HEK293T (cell line): ENCODE measurements at regions not wholly inside any gene's neighbourhood (a gene's known extent, or its start where the extent isn't known, plus 50 kb on each side); places are given as distances from the start of the nearest gene placed in this dataset.
"Not testable (repeated sequence)": the region's sequence is repeated elsewhere in the genome, so short reads cannot be mapped to it uniquely, and the experiment has no call there.

Source experiments
- CTCF ChIA-PET: fragments of 350-600 bp; formaldehyde crosslinking; extraction: SDS; loops from one replicate; lab custom pipeline; 2021; ENCODE audit warnings: antibody characterized with exemption, inconsistent platforms; lab: Yijun Ruan, JAX
- POLR2A ChIA-PET: fragments of 350-600 bp; formaldehyde crosslinking; extraction: SDS; loops from one replicate; lab custom pipeline; 2020; ENCODE audit warnings: antibody characterized with exemption, inconsistent platforms; lab: Yijun Ruan, JAX
- DNase-seq: peaks from one replicate; pipeline ENCODE4 v3.0.0; 2012; ENCODE audit warnings: mixed read lengths; ENCODE audit errors: extremely low spot score
- ARNT ChIP-seq: fragments of 450-650 bp; IDR thresholded peaks from 2 replicates; pipeline ENCODE4 v1.6.1; 2017; ENCODE audit warnings: mild to moderate bottlenecking
- BHLHE40 ChIP-seq: fragments of 450-650 bp; IDR thresholded peaks from 2 replicates; pipeline ENCODE4 v1.6.1; 2016; ENCODE audit warnings: mild to moderate bottlenecking, moderate library complexity, borderline replicate concordance
- CTBP1 ChIP-seq: fragments of 450-650 bp; IDR thresholded peaks from 2 replicates; pipeline ENCODE4 v1.6.1; 2016; ENCODE audit warnings: borderline replicate concordance
- ELF4 ChIP-seq: fragments of 450-650 bp; IDR thresholded peaks from 2 replicates; pipeline ENCODE4 v1.6.1; 2017; ENCODE audit warnings: antibody characterized with exemption
- FOXA1 ChIP-seq: fragments of 450-650 bp; IDR thresholded peaks from 2 replicates; pipeline ENCODE4 v1.6.1; 2016; ENCODE audit warnings: mild to moderate bottlenecking
- FOXK2 ChIP-seq: fragments of 450-650 bp; IDR thresholded peaks from 2 replicates; pipeline ENCODE4 v1.6.1; 2016; ENCODE audit warnings: mild to moderate bottlenecking
- FOXM1 ChIP-seq: fragments of 450-650 bp; IDR thresholded peaks from 2 replicates; pipeline ENCODE4 v1.6.1; 2017; ENCODE audit warnings: mild to moderate bottlenecking, borderline replicate concordance
- HDGF ChIP-seq: fragments of 450-650 bp; IDR thresholded peaks from 2 replicates; pipeline ENCODE4 v1.6.1; 2017; ENCODE audit warnings: antibody characterized with exemption, borderline replicate concordance
- L3MBTL2 ChIP-seq: fragments of 450-650 bp; conservative IDR thresholded peaks from 2 replicates; pipeline ENCODE4 v1.6.1; 2016; ENCODE audit warnings: mild to moderate bottlenecking
- LEF1 ChIP-seq: fragments of 450-650 bp; IDR thresholded peaks from 2 replicates; pipeline ENCODE4 v1.6.1; 2017; ENCODE audit warnings: mild to moderate bottlenecking, borderline replicate concordance
- NFRKB ChIP-seq: fragments of 450-650 bp; IDR thresholded peaks from 2 replicates; pipeline ENCODE4 v1.6.1; 2016; ENCODE audit warnings: mild to moderate bottlenecking, moderate library complexity
- SP1 ChIP-seq: fragments of 450-650 bp; IDR thresholded peaks from 2 replicates; pipeline ENCODE4 v1.6.1; 2017
- SUZ12 ChIP-seq: fragments of 450-650 bp; IDR thresholded peaks from 2 replicates; pipeline ENCODE4 v1.6.1; 2016; ENCODE audit warnings: mild to moderate bottlenecking
- TARDBP ChIP-seq: fragments of 450-650 bp; IDR thresholded peaks from 2 replicates; pipeline ENCODE4 v1.6.1; 2016
- ZNF384 ChIP-seq: fragments of 450-650 bp; IDR thresholded peaks from 2 replicates; pipeline ENCODE4 v1.6.1; 2016
- TF ChIP-seq, protein P1 (sequence below): fragments of 450-650 bp; IDR thresholded peaks from 2 replicates; pipeline ENCODE4 v1.6.1; 2016

DNA sequence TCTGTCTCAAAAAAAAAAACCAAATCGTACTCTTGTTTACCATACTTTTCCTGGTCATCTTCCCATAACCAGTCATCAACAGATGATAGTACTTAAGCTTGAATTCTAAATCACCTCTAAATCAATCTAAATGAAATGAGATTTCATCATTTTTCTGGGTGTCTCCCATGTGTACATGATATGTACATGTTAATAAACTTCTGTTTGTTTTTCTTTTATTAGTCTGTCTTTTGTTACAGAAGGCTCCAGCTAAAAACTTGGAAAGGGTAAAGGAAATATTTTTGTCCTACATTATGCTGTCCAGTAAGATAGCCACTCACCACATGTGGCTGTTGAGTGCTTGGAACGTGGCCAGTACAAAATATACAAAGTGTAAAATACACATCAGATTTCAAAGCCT, 78.7 kb upstream of the MSH6 start:
- no peak for DNase-seq
- ChIA-PET POLR2A (no interaction called here), CTCF (no interaction called here)
- TF ChIP-seq L3MBTL2, result no peak
- TF ChIP-seq, protein P1, sequence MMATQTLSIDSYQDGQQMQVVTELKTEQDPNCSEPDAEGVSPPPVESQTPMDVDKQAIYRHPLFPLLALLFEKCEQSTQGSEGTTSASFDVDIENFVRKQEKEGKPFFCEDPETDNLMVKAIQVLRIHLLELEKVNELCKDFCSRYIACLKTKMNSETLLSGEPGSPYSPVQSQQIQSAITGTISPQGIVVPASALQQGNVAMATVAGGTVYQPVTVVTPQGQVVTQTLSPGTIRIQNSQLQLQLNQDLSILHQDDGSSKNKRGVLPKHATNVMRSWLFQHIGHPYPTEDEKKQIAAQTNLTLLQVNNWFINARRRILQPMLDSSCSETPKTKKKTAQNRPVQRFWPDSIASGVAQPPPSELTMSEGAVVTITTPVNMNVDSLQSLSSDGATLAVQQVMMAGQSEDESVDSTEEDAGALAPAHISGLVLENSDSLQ, result no peak
- TF ChIP-seq HDGF, result no peak
- no peak for TF ChIP-seq BHLHE40
- TF ChIP-seq LEF1, result no peak
- TF ChIP-seq CTBP1, result no peak
- TF ChIP-seq ARNT, result no peak
- TF ChIP-seq NFRKB, result no peak
- no peak for TF ChIP-seq SUZ12
- no peak for TF ChIP-seq FOXK2

DNA sequence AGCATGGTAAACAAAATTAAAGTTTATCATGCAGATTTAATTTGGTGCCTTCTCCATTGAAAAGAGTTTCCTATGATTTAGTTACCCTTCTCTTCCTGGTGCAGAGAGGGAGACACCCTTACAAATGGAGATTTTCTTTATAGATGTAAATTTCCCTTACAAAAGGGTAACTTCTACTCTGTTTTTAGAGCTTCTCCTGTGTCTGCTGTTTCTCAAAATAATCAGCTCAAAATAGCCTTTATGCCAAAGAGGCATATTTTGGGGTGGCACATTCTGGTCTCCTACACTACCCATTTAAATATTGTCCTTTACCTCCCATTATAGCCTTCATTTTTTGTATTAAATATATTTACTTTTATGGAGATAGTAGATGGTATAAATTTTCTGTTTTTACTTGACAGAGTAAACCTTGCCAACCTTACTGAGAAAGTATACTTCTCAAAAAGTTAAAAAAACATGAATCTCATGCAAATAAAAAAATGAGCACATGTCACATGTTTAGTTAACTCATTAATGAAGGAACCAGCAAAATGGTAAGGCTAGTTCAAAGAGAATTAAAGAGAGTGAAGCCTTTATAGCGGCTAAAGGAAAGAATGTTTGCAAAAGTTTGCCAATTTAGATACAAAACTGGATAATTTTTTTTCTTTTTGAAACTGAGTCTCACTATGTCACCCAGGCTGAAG, 83.3 kb upstream of the MSH6 start:
- ChIA-PET CTCF (no interaction called here), POLR2A (no interaction called here)
- TF ChIP-seq CTBP1 (no peak), FOXA1 (no peak), TARDBP (no peak), FOXM1 (no peak), FOXK2 (no peak), ELF4 (no peak), L3MBTL2 (no peak), ARNT (no peak), BHLHE40 (no peak), SUZ12 (no peak), LEF1 (no peak), HDGF (no peak), ZNF384 (no peak), NFRKB (no peak), SP1 (no peak)
- TF ChIP-seq, protein P1, result no peak

DNA sequence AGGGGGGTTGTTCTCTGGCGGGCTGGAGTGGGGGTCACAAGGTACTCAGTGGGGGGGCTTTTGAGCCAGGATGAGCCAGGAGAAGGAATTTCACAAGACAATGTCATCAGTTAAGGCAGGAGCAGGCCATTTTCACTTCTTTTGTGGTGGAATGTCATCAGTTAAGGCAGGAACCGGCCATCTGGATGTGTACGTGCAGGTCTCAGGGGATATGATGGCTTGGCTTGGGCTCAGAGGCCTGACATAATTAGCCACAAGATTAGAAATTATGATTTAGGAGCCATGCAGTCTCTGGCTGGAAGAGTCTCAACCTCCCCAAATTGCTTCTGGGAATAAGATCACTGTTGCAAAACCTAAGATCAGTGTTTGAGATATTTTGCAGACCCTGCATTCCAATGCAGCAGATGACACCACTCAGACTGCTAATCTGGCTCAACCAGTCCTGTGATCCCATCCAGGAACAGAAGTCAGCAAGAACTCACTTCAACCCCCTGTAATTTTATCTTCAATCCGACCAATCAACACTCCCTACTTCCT, 84.4 kb upstream of the MSH6 start:
- DNase-seq, CTCF ChIA-PET, POLR2A ChIA-PET: not testable (repeated sequence)

More for the DNA sequence above, 83.3 kb upstream of the MSH6 start:
- DNase-seq, result no peak

DNA sequence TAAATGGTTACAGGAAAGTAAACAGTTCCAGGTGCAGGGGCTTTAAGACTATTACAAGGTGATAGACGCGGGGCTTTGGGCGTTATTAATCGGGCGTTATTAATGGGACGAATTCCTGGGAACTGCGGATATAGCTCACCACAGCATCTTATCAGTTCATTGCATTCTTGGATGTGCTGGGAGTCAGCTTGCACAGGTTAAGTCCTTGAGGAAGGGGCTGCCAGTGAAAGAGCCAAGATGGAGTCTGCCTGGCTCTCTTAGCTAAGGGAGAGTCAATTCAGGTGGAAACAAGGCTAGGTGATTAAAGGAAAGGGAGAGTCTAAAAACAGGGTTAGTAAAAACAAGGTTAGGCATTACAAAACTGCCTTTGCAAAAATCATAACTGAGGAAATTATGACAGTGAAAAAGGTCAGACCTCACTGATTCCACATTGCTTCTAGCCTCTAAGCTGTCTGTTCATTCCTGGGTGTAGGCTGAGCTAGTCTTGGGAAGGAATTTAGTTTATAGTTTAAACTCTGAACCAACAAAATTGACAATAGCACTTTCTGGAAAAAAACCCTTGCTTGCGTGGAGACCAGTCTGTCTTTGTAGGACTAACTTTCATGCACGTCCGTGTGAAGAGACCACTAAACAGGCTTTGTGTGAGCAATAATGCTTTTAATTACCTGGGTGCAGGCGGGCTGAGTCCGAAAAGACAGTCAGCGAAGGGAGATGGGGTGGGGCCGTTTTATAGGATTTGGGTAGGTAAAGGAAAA, 85.1 kb upstream of the MSH6 start:
- DNase-seq, POLR2A ChIA-PET, CTCF ChIA-PET: not testable (repeated sequence)

DNA sequence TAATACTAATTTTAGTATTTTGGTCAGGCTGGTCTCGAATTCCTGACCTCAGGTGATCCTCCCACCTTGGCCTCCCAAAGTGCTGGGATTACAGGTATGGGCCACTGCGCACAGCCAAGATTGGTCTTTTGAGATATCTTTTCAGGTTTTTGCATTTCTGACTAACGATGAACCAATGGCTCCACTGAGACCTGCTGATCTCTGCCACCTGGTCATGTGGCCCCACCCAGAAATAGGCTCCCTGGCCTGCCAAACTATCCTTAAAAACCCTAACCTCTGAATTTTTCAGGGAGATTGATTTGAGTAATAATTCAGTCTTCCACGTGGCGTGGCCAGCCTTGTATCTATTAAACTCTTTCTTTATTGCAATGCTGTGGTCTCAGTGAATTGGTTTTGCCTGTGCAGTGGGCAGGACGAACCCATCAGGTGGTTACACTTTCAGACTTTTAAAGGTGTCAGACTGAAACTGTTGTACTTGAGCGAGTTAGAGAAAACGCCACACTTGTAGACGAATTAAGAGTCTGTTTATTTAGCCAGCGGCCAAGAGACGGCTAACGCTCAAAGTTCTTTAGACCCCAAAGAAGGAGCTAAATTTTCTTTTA, 85.8 kb upstream of the MSH6 start:
- CTCF ChIA-PET, result no interaction called here
- DNase-seq, result no peak
- POLR2A ChIA-PET, result no interaction called here
- TF ChIP-seq SP1, result no peak
- TF ChIP-seq SUZ12, result no peak
- TF ChIP-seq ELF4, result no peak
- no peak for TF ChIP-seq ZNF384
- no peak for TF ChIP-seq HDGF
- TF ChIP-seq TARDBP, result no peak
- no peak for TF ChIP-seq FOXA1
- TF ChIP-seq L3MBTL2, result no peak
- TF ChIP-seq, protein P1, result no peak
- no peak for TF ChIP-seq FOXM1
- TF ChIP-seq BHLHE40, result no peak
- no peak for TF ChIP-seq ARNT
- no peak for TF ChIP-seq CTBP1
- no peak for TF ChIP-seq FOXK2

DNA sequence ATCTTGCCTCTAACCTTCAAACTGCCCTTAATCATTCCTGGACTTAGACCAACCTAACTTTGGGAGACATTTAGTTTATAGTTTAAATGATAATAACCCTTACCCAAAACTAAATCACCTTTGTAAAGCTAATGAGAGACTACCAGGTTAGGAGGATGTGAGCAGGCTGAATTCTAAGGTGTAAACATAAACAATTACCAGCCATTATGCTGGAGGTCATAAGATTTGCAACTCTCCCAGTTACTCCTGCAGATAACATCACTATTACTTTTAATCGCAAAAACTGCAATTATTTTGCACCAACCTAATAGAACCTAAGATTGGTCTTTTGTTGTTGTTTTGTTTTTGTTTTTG, 86.5 kb upstream of the MSH6 start:
- ChIA-PET POLR2A (no interaction called here), CTCF (no interaction called here)
- TF ChIP-seq FOXA1 (no peak), SUZ12 (no peak), ARNT (no peak), FOXM1 (no peak), ZNF384 (no peak), TARDBP (no peak), FOXK2 (no peak), LEF1 (no peak), SP1 (no peak), HDGF (no peak), L3MBTL2 (no peak), CTBP1 (no peak), ELF4 (no peak), BHLHE40 (no peak)
- TF ChIP-seq, protein P1, result no peak
- DNase-seq, result no peak
